Mononuclear cell (primary cell): ENCODE measurements at regions not wholly inside any gene's neighbourhood (a gene's known extent, or its start where the extent isn't known, plus 50 kb on each side); places are given as distances from the start of the nearest gene placed in this dataset.
"Not testable (repeated sequence)": the region's sequence is repeated elsewhere in the genome, so short reads cannot be mapped to it uniquely, and the experiment has no call there.

Experiments
- H3K27me3 ChIP-seq: 2 replicates; pipeline ENCODE4 v1.6.0; 2011; ENCODE audit warnings: low read length, control low read depth; ENCODE audit not compliant: insufficient read depth
- H3K4me1 ChIP-seq: 2 replicates; pipeline ENCODE4 v1.5.1; 2011; ENCODE audit warnings: mild to moderate bottlenecking, low read length, control low read depth; ENCODE audit not compliant: insufficient read depth
- H3K4me3 ChIP-seq: 2 replicates; pipeline ENCODE4 v1.5.1; 2011; ENCODE audit warnings: mild to moderate bottlenecking, low read length, moderate library complexity
- H3K9me3 ChIP-seq: 2 replicates; pipeline ENCODE4 v1.5.1; 2011; ENCODE audit warnings: low read depth, mild to moderate bottlenecking, control low read depth, low read length

DNA sequence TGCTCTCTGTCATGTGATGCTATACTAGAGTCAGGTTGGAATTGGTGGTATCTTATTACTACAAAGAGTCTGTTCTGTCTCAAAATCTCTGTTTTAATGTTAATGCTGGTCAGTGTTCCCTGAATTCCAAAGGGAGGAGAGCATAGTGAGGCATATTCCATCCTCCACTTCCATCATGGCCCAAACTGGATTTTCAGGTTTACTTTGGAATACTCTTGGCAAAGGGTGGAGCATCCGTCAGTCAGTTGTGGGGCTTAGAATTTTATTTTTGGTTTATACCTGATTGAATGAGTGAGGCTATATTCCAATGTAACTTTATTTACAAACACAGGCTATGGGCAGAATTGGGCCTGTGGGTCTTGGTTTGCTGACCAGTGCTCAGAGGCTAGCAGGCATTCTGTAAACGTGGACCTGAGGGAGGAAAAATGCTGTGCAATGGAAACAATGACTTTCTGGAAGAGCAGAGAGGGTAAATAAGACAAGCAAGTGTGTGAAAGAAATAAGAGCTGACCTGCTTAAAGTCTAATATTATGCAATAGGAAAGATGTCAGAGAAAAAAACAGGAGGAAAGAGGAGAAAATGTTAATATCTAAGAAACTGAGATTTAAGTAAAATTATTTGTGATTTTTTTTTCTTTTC lies 106.2 kb upstream of the CLINT1 start:
- no peak overlapping the region for H3K4me3 ChIP-seq
- H3K4me1 ChIP-seq = no peaks in the 10 kb centered on the region
- H3K27me3 ChIP-seq = no peaks in the 10 kb centered on the region
- no peaks in the 10 kb centered on the region for H3K9me3 ChIP-seq

DNA sequence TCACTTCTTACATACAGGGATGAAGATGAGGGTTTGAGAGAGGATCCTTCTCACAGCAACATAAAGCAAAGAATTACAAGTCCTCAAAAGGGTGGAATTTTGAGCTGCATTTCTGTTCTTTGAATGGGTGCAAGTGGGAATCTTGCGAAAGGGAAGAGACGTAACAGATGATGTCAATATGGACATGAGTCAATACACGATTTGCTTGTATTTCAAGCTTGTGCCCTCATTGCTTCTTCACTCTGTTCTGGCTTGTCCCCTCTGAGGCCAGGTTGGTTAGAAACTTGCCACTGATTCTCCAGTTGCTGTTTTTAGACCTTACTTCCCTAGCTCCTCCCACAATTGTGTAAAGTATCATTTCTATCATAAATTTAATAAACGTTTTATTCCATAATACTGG lies 104.8 kb upstream of the CLINT1 start:
- no peaks in the 10 kb centered on the region for H3K9me3 ChIP-seq
- H3K27me3 ChIP-seq = no peaks in the 10 kb centered on the region
- H3K4me3 ChIP-seq = no peak overlapping the region

DNA sequence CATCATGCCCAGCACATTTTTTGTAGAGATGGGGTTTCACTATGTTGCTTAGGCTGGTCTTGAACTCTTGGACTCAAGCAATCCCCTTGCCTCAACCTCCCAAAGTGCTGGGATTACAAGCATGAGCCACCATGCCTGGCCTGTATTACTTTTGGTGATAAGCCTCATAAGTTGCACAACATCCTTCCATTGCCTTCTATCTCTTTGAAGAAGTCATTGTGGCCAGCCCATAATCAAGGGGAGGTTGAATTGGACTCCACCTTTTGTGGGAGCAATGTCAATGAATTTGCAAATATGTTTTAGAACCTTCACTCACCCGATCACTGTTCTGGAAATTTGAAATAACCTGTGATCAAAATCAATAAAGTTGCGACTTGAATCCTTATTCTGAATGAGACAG lies 104.3 kb upstream of the CLINT1 start:
- Histone ChIP-seq H3K9me3 (no peaks in the 10 kb centered on the region), H3K4me1 (no peaks in the 10 kb centered on the region), H3K27me3 (no peaks in the 10 kb centered on the region), H3K4me3 (no peak overlapping the region)

More for the DNA sequence above, 104.8 kb upstream of the CLINT1 start:
- H3K4me1 ChIP-seq = no peaks in the 10 kb centered on the region

DNA sequence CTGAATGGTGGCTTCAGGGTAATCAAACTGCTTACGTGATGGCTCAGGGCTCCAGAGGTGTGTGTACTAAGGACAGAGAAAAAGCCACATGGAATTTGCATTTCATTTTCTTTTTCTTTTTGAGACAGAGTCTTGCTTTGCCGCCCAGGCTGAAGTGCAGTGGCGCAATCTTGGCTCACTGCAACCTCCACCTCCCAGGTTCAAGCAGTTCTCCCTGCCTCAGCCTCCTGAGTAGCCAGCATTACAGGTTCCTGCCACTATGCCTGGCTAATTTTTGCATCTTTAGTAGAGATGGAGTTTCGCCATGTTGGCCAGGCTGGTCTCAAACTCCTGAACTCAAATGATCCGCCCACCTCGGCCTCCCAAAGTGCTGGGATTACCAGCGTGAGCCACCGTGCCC lies 103.7 kb upstream of the CLINT1 start:
- not testable (repeated sequence) for H3K4me3 ChIP-seq, H3K4me1 ChIP-seq, H3K27me3 ChIP-seq, H3K9me3 ChIP-seq

DNA sequence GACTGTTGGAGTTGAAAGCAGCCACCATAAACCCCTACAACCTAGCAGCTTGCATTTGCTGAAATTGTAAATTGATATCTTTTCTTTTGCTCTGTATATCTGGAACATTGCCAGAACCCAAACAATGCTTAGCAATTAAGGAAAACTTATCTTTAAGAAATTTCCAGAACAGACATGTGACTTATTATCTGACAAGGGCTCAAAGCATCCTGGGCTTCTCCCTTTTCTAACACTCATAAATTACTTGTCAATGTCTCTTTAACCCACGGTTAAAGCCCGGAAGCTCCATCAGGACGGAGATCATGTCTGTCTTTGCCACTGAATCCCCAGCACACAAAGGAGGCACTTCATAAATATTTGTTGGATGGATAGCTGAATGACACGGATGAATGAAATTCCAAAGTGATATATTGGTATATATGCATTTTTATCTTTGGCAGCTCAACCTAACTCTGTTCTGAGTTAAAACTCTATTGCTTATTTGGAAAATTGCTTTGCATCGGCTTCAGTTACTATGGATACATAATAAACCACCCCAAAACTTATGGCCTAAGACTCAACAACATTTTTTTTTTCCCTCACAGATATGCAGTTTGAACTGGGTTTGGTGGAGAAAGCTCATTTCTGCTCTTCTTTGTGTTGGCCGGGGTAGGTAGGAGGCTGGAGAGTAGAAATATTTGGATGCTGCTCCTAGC lies 103.1 kb upstream of the CLINT1 start:
- H3K4me1 ChIP-seq = no peaks in the 10 kb centered on the region
- H3K9me3 ChIP-seq = no peaks in the 10 kb centered on the region
- H3K27me3 ChIP-seq = no peaks in the 10 kb centered on the region
- no peak overlapping the region for H3K4me3 ChIP-seq

DNA sequence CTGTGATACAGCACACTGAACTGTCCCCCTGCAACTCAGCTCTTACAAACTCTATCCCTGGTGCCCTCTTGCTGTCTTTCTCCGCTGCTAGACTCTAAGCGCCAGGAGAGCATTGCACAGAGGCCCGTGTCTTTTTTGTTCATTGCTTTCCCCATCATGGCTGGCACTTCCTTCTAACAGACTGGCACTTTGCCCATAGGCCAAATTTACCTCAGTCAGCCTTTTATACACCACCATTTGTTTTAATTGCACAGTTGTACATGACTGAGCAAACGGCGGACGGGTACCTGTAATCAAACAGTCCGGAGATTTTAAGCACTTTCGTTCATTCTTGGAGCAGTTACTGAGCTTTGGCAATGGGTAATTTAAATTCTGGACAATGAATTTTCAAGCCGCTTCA lies 102.2 kb upstream of the CLINT1 start:
- Histone ChIP-seq H3K9me3 (no peaks in the 10 kb centered on the region), H3K4me3 (no peak overlapping the region), H3K27me3 (no peaks in the 10 kb centered on the region), H3K4me1 (no peaks in the 10 kb centered on the region)

DNA sequence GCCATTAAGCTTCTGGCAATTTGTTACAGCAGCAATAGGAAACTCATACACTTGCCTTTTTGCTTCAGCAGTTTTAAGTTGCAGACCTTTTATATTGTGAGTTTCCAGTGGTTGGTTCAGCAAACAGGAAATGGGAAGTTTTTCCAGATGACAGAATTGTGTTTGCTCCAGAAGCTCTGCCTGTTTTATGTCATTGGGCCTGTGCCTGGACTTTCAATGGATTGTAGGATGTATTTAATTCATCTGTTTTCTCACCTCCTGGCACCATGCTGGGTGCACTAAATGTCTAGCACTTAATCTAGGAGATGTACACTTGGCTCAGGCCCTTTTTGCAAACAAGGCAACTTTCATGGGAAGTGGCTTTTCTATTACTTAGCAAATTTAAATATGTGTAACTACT lies 100.4 kb upstream of the CLINT1 start:
- Histone ChIP-seq H3K4me3 (no peak overlapping the region), H3K9me3 (no peaks in the 10 kb centered on the region), H3K27me3 (no peaks in the 10 kb centered on the region), H3K4me1 (no peaks in the 10 kb centered on the region)

DNA sequence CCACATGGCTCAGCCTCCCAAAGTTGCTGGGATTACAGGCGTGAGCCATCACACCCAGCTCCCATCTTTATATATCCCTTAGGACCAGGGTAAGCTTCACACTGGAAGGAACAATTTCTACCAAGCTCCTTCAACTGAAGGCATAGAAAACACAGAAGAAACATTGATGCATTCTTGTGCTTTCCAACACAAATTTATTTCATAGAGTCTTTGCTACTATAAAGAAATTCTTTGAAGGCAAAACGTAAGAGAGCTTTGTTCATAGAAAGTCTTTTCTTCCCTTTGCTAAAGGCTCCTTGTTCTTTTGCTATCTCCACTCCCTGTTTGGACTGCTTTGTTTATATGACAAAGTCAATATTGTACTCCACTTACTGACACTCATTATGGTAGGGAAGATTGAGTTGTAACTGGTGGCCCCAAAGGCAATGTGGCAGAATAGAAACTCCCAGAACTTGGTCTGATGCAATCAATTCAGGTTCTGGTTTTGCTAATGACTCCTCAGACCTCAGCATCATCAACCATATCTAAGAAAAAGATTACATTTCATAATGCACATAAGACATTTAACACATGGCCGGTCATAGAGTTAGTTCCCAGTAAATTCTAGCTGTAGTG lies 97.4 kb upstream of the CLINT1 start:
- Histone ChIP-seq H3K9me3 (no peaks in the 10 kb centered on the region), H3K27me3 (no peaks in the 10 kb centered on the region), H3K4me1 (no peaks in the 10 kb centered on the region), H3K4me3 (no peak overlapping the region)

DNA sequence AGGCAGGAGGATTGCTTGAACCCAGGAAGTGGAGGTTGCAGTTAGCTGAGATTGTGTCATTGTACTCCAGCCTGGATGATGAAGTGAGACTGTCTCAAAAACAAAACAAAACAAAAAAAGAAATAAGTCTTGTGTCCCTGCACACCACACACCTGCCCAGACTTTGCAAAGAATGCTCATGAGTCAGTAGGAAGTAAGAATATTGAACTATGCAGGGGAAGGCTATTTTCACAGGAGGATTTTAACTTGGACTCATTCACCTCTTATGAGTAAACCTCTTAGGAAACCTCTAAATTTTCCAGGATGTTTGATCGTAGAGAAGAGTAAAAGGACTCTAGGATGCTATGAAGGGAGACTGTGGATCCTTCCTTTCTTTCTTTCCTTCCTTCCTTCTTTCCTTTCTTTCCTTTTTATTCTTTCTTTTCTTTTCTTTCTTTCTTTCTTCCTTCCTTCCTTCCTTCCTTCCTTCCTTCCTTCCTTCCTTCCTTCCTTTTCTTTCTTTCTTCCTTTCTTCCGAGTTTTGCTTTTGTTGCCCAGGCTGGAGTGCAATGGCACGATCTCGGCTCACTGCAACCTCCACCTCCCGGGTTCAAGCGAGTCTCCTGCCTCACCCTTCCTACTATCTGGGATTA lies 96.7 kb upstream of the CLINT1 start:
- Histone ChIP-seq H3K9me3 (no peaks in the 10 kb centered on the region), H3K4me1 (no peaks in the 10 kb centered on the region), H3K4me3 (no peak overlapping the region), H3K27me3 (no peaks in the 10 kb centered on the region)

DNA sequence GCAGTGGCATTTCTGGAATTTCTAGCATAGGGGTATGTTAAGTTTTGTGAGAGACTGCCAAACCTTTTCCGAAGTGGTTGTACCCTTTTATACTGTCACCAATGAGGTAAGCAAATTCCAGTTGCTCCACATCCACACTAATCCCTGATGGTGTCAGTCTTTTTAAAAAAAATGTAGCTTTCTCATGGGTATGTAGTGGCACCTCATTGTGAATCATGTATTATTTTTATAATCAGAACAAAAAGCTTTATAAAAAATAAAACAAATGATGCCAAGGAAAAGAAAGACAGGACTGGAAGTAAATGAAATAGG lies 93.4 kb upstream of the CLINT1 start:
- Histone ChIP-seq H3K4me3 (no peak overlapping the region), H3K27me3 (no peaks in the 10 kb centered on the region), H3K9me3 (no peaks in the 10 kb centered on the region), H3K4me1 (peaks cover 7% of the 10 kb centered on the region)

DNA sequence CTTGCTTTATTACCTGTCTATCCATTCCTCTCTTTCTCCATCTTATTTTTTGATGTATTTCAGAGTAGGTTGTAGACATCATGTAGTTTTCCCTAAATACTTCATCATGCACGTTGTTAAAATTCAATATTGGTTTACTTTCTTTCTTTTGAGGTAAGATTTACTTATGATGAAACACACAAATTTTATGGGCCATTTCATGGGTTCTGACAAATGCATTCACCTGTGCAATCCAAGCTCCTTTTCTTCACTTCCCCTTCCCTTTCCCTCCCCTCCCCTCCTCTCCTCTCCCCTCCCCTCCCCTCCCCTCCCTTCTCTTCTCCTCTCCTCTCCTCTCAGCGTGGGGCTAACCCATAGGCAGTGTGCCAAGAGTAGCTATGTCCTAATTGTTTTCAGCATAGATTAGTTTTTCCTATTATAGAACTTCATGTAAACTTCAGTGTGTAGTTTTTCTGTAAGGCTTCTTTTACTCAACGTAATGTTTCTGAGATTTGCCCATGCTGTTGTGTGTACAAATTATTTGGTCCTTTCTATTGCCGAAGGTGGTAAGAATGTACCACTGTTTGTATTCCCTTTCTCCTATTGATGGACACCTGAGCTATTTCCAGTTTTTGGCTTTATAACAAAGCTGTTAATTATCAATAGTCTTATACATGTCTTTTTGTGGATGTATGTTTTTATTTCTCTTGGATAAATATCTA lies 92.9 kb upstream of the CLINT1 start:
- H3K4me1 ChIP-seq = peaks cover 7% of the 10 kb centered on the region
- no peaks in the 10 kb centered on the region for H3K9me3 ChIP-seq
- no peak overlapping the region for H3K4me3 ChIP-seq
- H3K27me3 ChIP-seq = no peaks in the 10 kb centered on the region

DNA sequence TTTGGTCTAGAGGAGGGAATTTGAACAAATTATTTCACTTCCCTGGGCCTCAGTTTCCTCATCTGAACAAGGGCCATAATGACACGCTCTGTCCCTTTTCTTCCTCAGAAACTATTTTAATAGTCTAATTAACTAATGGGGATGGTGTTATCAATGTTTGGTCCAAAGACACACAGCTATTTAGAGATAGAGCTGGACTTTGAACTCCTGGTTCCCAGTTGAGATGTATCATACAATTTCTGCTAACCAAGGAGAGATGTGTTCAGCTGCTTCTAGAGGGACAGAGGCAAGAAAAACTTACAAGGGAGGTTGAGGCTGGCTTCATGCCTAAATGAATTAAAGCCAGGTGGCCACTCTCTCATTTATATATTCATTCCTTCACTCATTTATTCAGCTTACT lies 90.6 kb upstream of the CLINT1 start:
- H3K4me1 ChIP-seq = peaks cover 7% of the 10 kb centered on the region
- H3K27me3 ChIP-seq = no peaks in the 10 kb centered on the region
- no peaks in the 10 kb centered on the region for H3K9me3 ChIP-seq
- no peak overlapping the region for H3K4me3 ChIP-seq

DNA sequence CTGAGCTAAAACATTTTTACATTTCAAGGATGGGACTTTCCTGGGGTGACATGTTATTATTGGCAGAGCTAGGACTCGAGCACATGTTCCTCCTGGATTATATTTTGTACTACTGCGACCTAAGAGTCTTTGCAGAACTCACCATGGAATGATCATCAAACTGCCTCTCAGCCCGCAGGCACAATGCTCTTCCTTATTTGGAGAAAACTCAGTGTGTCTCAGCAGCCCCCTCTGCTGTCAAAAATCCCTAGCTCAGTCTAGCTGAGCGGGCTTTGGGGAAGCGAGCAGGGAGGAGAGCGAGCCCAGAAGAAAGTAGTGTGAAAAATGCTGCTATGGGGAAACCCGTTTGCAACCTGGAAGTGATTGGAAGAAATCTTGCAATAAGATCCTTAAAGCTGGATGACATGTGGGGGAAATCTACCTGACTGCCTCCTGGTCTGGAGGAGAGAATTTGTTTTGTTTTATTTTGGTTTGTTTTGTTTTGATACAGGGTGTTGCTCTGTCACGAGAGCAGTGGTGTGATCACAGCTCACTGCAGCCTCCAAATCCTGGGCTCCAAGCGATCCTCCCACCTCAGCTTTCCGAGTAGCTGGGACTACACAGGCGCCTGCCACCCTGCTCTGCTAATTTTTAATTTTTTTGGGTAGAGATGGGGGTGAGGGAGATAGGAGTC lies 89.9 kb upstream of the CLINT1 start:
- no peaks in the 10 kb centered on the region for H3K9me3 ChIP-seq
- H3K4me3 ChIP-seq = no peak overlapping the region
- H3K4me1 ChIP-seq = peaks cover 7% of the 10 kb centered on the region
- H3K27me3 ChIP-seq = no peaks in the 10 kb centered on the region

DNA sequence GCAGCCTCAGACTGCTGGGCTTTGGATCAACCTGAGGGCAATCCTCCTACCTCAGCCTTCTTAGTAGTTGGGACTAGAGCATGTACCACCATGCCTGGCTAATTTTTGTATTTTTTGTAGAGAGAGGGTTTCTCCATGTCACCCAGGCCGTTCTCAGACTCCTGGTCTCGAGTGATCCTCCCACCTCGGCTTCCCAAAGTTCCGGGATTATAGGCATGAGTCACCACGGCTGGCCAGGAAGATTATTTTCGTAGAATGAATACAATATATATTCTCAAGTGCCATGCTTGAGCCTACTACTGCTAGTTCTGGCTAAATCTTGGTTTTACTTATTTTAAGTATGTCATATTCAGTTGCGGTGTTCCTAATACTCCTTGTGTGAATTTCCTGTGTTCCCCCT lies 88.2 kb upstream of the CLINT1 start:
- Histone ChIP-seq H3K4me3 (no peak overlapping the region), H3K4me1 (peaks cover 7% of the 10 kb centered on the region), H3K27me3 (no peaks in the 10 kb centered on the region), H3K9me3 (no peaks in the 10 kb centered on the region)

DNA sequence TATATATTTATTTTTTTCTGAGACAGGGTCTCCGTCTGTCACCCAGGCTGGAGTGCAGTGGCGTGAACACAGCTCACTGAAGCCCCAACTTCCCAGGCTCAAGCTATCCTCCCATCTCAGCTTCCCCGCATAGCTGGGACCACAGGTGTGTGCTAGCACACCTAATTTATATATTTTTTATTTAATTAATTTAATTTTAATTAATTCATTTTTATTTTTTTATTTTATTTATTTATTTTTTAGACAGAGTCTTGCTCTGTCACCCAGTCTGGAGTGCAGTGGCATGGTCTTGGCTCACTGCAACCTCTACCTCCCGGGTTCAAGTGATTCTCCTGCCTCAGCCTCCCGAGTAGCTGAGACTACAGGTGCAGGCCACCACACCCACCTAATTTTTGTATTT lies 86.9 kb upstream of the CLINT1 start:
- H3K9me3 ChIP-seq, H3K27me3 ChIP-seq, H3K4me3 ChIP-seq: not testable (repeated sequence)

More for the DNA sequence above, 86.9 kb upstream of the CLINT1 start:
- H3K4me1 ChIP-seq = not testable (repeated sequence)
